ENCODE measurements at regions not wholly inside any gene's neighbourhood (a gene's known extent, or its start where the extent isn't known, plus 50 kb on each side); places are given as distances from the start of the nearest gene placed in this dataset.
"Not testable (repeated sequence)": the region's sequence is repeated elsewhere in the genome, so short reads cannot be mapped to it uniquely, and the experiment has no call there.

DNA sequence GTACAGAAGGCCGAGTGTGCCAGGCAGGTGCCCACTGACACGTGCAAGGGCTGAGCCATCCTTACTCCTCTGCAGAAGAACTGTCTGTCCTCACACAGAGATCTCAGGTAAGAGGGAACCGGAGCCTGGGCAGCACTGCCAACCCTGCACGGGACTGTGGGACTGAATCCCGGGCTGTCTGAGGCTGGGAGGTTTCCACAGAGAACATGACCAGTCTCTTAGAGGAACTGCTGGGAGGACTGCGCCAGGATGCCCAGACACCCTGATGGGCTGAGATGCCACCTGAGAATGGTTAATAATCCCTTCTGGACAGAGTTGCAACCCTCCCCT lies 302.9 kb upstream of the SFSWAP start:
- H3K4me3 ChIP-seq (ENCODE audit: low read length), result no peak overlapping the region
- no peak for DNase-seq (ENCODE audit: low read depth)
- TF ChIP-seq, protein P1, sequence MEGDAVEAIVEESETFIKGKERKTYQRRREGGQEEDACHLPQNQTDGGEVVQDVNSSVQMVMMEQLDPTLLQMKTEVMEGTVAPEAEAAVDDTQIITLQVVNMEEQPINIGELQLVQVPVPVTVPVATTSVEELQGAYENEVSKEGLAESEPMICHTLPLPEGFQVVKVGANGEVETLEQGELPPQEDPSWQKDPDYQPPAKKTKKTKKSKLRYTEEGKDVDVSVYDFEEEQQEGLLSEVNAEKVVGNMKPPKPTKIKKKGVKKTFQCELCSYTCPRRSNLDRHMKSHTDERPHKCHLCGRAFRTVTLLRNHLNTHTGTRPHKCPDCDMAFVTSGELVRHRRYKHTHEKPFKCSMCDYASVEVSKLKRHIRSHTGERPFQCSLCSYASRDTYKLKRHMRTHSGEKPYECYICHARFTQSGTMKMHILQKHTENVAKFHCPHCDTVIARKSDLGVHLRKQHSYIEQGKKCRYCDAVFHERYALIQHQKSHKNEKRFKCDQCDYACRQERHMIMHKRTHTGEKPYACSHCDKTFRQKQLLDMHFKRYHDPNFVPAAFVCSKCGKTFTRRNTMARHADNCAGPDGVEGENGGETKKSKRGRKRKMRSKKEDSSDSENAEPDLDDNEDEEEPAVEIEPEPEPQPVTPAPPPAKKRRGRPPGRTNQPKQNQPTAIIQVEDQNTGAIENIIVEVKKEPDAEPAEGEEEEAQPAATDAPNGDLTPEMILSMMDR (conservative IDR thresholded peaks at IDR 0.05; ENCODE audit: low read length), result no peak

DNA sequence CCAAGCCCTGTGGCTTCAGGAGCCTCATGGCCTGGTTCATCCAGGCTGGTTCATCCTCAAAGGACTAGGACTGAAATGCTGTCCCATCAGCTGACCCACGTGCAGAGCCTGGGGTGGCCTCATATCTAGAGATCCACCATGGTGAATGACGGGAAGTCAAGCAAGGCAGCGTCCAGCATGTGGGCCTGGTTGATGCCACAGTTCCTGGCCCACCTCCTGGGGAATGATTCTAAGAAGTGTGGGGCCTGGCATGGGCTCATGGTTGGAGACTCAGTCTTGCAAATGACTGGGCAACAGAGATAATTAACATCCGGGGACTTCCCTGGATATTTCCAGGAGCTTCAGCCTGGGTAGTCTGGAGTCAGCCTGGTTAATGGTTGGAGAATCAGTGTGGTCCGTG lies 302.4 kb upstream of the SFSWAP start:
- no peak for DNase-seq (ENCODE audit: low read depth)
- H3K4me3 ChIP-seq (ENCODE audit: low read length), result no peak overlapping the region
- TF ChIP-seq, protein P1 (conservative IDR thresholded peaks at IDR 0.05; ENCODE audit: low read length), result no peak

DNA sequence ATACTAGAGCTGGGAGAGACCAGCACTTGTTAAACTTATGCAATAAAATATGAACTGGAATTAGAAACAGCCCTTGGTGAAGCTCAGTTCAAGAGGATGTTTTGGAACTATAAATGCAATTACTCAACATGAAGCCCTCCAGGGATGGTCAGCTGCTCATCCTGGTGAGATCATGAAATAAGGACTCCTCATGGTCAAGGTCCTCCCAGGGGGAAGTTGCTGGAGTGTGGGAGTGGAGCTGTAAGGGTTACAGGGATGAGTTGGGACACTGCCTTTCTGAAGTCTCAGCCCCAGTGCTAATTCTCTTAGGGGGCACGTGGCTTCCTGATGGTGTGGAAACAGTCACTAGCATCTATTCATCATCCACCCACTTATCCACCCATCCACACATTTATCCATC lies 301.7 kb upstream of the SFSWAP start:
- DNase-seq (ENCODE audit: low read depth), result no peak
- TF ChIP-seq, protein P1 (conservative IDR thresholded peaks at IDR 0.05; ENCODE audit: low read length), result no peak

DNA sequence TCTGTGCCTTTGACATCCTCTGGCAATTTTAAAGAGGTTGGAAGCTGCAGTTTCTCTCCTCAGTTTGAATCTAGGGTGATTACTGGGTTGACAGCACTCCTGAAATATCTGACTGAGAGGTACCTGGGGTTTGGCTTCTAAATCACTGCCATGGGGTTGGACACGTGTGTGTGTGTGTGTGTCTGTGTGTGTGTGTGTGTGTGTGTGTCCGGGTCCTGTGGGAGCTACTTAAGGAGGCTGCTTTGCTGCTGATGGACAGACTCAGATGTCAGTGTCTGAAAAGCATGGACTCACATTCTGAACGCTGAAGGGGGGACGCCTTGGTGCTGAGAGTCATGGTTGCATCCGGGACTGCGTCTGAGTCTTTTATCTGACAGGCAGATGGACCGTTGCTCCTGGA lies 299.1 kb upstream of the SFSWAP start:
- not testable (repeated sequence) for H3K4me3 ChIP-seq (ENCODE audit: low read length); DNase-seq (ENCODE audit: low read depth)

More for the DNA sequence above, 301.7 kb upstream of the SFSWAP start:
- no peak overlapping the region for H3K4me3 ChIP-seq (ENCODE audit: low read length)

DNA sequence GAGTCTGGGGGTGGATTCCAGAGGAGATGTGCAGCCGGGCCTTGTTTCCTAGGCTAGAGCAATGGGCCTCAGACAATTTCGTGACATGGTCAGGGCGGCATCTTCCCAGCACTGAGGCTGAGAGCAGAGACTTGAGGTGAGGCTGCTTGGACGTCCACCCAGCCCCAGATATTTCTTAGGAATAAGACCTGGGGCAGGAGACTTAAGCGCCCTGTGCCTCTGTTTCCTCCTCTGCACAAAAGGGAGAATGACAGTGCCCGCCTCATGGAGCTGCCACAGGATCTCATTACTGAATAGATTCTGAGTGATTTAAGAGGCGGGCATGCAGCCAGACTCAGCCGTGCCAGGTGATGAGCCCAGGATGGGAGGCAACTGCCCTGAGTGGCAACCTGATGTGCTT lies 297.9 kb upstream of the SFSWAP start:
- TF ChIP-seq, protein P1 (conservative IDR thresholded peaks at IDR 0.05; ENCODE audit: low read length), result no peak
- H3K4me3 ChIP-seq (ENCODE audit: low read length), result no peak overlapping the region
- no peak for DNase-seq (ENCODE audit: low read depth)

DNA sequence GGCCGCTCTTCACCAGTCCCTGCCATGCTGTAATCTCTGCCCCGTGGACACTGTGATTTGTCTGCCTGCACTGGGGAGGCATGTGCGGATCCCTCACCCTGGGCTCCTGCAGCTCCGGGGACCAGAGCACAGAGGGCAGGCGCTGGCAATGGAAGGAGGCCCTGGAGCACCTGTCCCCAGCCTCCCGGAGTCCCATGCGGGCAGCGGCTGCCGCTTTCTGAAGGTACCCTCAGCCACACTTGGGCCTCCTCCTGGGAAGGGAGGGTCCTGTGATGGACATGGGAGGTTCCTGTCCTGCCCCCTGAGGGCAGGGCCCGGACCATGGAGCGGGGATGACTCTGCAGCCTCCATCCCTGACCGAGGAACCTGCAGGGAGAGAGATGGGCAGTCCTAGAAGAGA lies 297.4 kb upstream of the SFSWAP start:
- no peak for DNase-seq (ENCODE audit: low read depth)
- TF ChIP-seq, protein P1 (conservative IDR thresholded peaks at IDR 0.05; ENCODE audit: low read length), result no peak
- H3K4me3 ChIP-seq (ENCODE audit: low read length), result no peak overlapping the region

DNA sequence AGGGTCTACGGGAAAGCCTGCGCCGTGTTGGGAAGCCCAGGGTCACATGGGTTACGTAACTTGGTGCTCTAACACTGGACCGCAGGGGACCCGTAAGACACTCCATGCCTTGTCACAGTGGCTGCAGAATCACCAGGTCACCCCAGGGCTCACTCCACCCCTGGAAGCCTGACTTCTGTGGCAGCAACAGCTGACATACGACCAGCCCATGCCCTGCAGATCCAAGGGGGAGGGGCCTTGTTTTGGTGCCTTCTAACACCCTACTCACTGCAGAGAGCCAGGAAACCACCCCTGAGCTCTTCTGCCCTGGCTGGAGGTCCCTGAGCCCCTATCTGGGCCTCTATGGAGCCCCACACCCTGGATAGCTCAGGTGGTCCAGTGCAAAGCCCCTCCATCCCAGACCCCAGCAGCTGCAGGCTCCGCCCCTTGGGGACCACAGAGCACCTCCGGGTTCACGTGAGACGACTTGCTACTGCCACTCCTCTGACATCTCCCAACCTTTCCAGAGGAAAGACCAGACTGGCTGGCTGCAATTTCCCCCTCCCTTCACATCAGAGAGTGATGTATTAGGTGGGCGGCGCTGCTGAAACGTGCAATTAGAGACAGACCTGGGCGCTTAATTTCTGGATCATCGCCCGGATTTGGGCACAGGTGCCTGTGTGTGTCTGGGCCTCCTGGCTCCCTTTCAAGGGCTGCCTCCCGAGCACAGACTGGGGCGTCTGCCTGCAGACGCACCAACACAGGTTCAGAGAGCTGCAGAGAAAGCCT lies 296.6 kb upstream of the SFSWAP start:
- not testable (repeated sequence) for H3K4me3 ChIP-seq (ENCODE audit: low read length); DNase-seq (ENCODE audit: low read depth)

DNA sequence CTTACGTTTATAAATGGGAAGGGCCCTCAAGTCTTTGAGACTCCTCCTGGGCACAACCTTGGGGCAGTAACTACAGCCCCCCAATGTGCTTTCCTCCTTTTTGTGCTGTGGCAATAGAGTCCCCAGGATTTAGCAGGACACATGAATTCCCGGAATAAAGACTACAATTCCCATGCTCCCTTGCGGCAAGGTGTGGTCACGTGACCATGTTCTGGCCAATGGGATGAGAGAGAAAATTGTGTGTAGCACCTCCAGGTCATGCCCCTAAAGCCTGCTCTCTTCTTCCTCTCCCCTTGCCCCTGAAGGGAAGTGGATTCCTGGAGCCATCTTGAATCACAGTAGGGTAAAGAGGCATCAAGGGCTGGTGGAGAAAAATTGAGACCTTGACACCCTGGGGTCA lies 295.1 kb upstream of the SFSWAP start:
- TF ChIP-seq, protein P1 (conservative IDR thresholded peaks at IDR 0.05; ENCODE audit: low read length), result no peak
- no peak overlapping the region for H3K4me3 ChIP-seq (ENCODE audit: low read length)
- no peak for DNase-seq (ENCODE audit: low read depth)

Data from AG10803 (cell line).